Keratinocyte (primary cell): ENCODE measurements at regions not wholly inside any gene's neighbourhood (a gene's known extent, or its start where the extent isn't known, plus 50 kb on each side); places are given as distances from the start of the nearest gene placed in this dataset.

ENCODE experiments used
- DNase-seq: peaks from one replicate; pipeline ENCODE4 v3.0.0-alpha.2; 2011; ENCODE audit warnings: low read depth, missing footprints, low spot score
- FAIRE-seq: peaks from 2 replicates; lab custom pipeline; 2011; peaks lifted over from hg19 to GRCh38; lab: Jason Lieb, UNC
- H2AFZ ChIP-seq: 2 replicates; pipeline ENCODE4 v1.6.0; 2012; ENCODE audit warnings: low read length, control low read depth, inconsistent platforms; ENCODE audit not compliant: control insufficient read depth
- H3K27ac ChIP-seq: 2 replicates; pipeline ENCODE4 v1.5.1; 2011; ENCODE audit warnings: low read length; ENCODE audit not compliant: control insufficient read depth, insufficient read depth
- H3K27me3 ChIP-seq: 3 replicates; pipeline ENCODE4 v1.6.0; 2011; ENCODE audit warnings: low read length; ENCODE audit not compliant: control insufficient read depth, insufficient read depth; ENCODE audit errors: extremely low read depth
- H3K36me3 ChIP-seq, 2 experiments: 2 replicates in 1 of 2; 3 replicates in 1 of 2; pipeline ENCODE4 v1.5.1; 2011; ENCODE audit warnings: low read length in 2 of 2, mild to moderate bottlenecking in 1 of 2; ENCODE audit not compliant: control insufficient read depth in 2 of 2, insufficient read depth in 2 of 2; ENCODE audit errors: extremely low read depth in 1 of 2
- H3K4me1 ChIP-seq: 3 replicates; pipeline ENCODE4 v1.5.1; 2011; ENCODE audit warnings: low read length; ENCODE audit not compliant: control insufficient read depth, insufficient read depth; ENCODE audit errors: extremely low read depth
- H3K4me2 ChIP-seq: 3 replicates; pipeline ENCODE4 v1.6.0; 2011; ENCODE audit warnings: low read depth, low read length; ENCODE audit not compliant: control insufficient read depth, insufficient read depth; ENCODE audit errors: extremely low read depth
- H3K4me3 ChIP-seq, 3 experiments: fragments of 200-600 bp in 1 of 3; sonication (generic) in 1 of 3; 2 replicates in 2 of 3; 3 replicates in 1 of 3; pipeline ENCODE4 v1.5.1; 2011 to 2016; ENCODE audit warnings: low read length in 3 of 3, mild to moderate bottlenecking in 3 of 3, control low read depth in 2 of 3, inconsistent platforms in 1 of 3, low read depth in 1 of 3, mixed read lengths in 1 of 3, mixed run types in 1 of 3, moderate library complexity in 1 of 3; ENCODE audit not compliant: control insufficient read depth in 2 of 3, insufficient read depth in 2 of 3; ENCODE audit errors: extremely low read depth in 1 of 3
- H3K79me2 ChIP-seq: 2 replicates; pipeline ENCODE4 v1.6.0; 2012; ENCODE audit warnings: low read length; ENCODE audit not compliant: control insufficient read depth, insufficient read depth
- H3K9ac ChIP-seq: 3 replicates; pipeline ENCODE4 v1.6.0; 2011; ENCODE audit warnings: low read length; ENCODE audit not compliant: control insufficient read depth, insufficient read depth; ENCODE audit errors: extremely low read depth
- H3K9me1 ChIP-seq: 3 replicates; pipeline ENCODE4 v1.6.0; 2011; ENCODE audit warnings: low read length; ENCODE audit not compliant: control insufficient read depth, insufficient read depth; ENCODE audit errors: extremely low read depth
- H3K9me3 ChIP-seq: 2 replicates; pipeline ENCODE4 v1.5.1; 2012; ENCODE audit warnings: low read depth, low read length; ENCODE audit not compliant: control insufficient read depth
- H4K20me1 ChIP-seq: 3 replicates; pipeline ENCODE4 v1.6.0; 2011; ENCODE audit warnings: low read length; ENCODE audit not compliant: control insufficient read depth, insufficient read depth; ENCODE audit errors: extremely low read depth
- CTCF ChIP-seq, 3 experiments: IDR thresholded peaks in 1 of 3; conservative IDR thresholded peaks in 1 of 3; optimal IDR thresholded peaks in 1 of 3; 2 replicates in 2 of 3; 3 replicates in 1 of 3; pipeline versions ENCODE3 to v1.5.1; 2011; ENCODE audit warnings: low read length in 3 of 3, mild to moderate bottlenecking in 3 of 3, moderate library complexity in 2 of 3, control low read depth in 1 of 3, inconsistent platforms in 1 of 3; ENCODE audit not compliant: insufficient read depth in 2 of 3; ENCODE audit errors: extremely low read depth in 1 of 3
- EZH2 ChIP-seq: IDR thresholded peaks from one replicate; pipeline ENCODE4 v1.6.1; 2012; ENCODE audit warnings: inconsistent platforms, mild to moderate bottlenecking, low read length, moderate library complexity
- dilution Hi-C: fragments of 300-500 bp; cut with MboI; formaldehyde crosslinking; loops from one replicate; pipeline ENCODE4 v1.7.0; 2020; ENCODE audit warnings: low sequenced_read_pairs; ENCODE audit not compliant: extremely low pct_ligation_motif_present

GRCh38 chr12:59320112-59320511 lies 275.7 kb upstream of the SLC16A7 start:
- TF ChIP-seq EZH2, result no peak
- no peak for TF ChIP-seq CTCF (optimal IDR thresholded peaks at IDR 0.05 in 1 of 3, IDR thresholded peaks at IDR 0.05 in 1 of 3, conservative IDR thresholded peaks at IDR 0.05 in 1 of 3; ENCODE audit: extremely low read depth in 1 of 3, insufficient read depth in 2 of 3, low read length in 3 of 3)

GRCh38 chr12:59318940-59319339 lies 276.9 kb upstream of the SLC16A7 start:
- no peak for DNase-seq
- Histone ChIP-seq H3K4me2 (no peak overlapping the region), H3K27me3 (no peaks in the 10 kb centered on the region), H3K9ac (no peak overlapping the region), H3K9me3 (no peaks in the 10 kb centered on the region), H3K4me1 (no peaks in the 10 kb centered on the region), H3K27ac (no peak overlapping the region), H3K9me1 (no peaks in the 10 kb centered on the region), H2AFZ (no peak overlapping the region), H3K36me3 (no peaks in the 10 kb centered on the region), H4K20me1 (no peaks in the 10 kb centered on the region), H3K79me2 (no peaks in the 10 kb centered on the region), H3K4me3 (no peak overlapping the region)
- no peak for FAIRE-seq
- TF ChIP-seq EZH2 (no peak), CTCF (optimal IDR thresholded peaks at IDR 0.05 in 1 of 3, IDR thresholded peaks at IDR 0.05 in 1 of 3, conservative IDR thresholded peaks at IDR 0.05 in 1 of 3; ENCODE audit: extremely low read depth in 1 of 3, insufficient read depth in 2 of 3, low read length in 3 of 3) (no peak)
- dilution Hi-C loops, result no loop called here

More at GRCh38 chr12:59320112-59320511, 275.7 kb upstream of the SLC16A7 start:
- no peak for FAIRE-seq
- Histone ChIP-seq H3K79me2 (no peaks in the 10 kb centered on the region), H3K9ac (no peak overlapping the region), H3K4me1 (no peaks in the 10 kb centered on the region), H3K4me2 (no peak overlapping the region), H3K36me3 (no peaks in the 10 kb centered on the region), H3K27ac (no peak overlapping the region), H3K4me3 (no peak overlapping the region), H4K20me1 (no peaks in the 10 kb centered on the region), H3K9me3 (no peaks in the 10 kb centered on the region), H3K9me1 (no peaks in the 10 kb centered on the region), H2AFZ (no peak overlapping the region), H3K27me3 (no peaks in the 10 kb centered on the region)
- dilution Hi-C loops, result no loop called here
- DNase-seq, result no peak
